Non-pigmented ciliary epithelial cell (primary cell): ENCODE measurements at regions not wholly inside any gene's neighbourhood (a gene's known extent, or its start where the extent isn't known, plus 50 kb on each side); places are given as distances from the start of the nearest gene placed in this dataset.
"Not testable (repeated sequence)": the region's sequence is repeated elsewhere in the genome, so short reads cannot be mapped to it uniquely, and the experiment has no call there.

Source experiments
- DNase-seq: peaks from one replicate; pipeline ENCODE4 v3.0.0-alpha.2; 2010; ENCODE audit warnings: low read depth

DNA sequence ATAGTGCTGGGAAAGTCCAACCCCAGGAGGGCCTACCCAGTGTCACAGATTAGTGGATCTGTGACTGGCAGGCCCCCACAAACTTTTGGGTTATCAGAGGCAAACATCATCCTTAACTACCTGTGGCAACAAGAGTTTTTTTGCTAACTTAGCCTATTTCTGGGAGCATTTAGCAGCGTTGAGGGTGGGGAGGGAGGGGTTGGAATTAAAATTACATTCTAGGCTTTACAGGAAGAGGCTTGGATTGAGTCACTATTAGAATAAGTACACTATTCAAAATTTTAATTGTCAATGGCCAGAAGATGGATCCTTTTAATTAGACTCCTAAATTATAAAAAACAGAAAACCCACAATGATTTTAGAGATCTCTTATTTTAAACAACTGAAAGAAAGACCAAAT, 267.9 kb upstream of the NPSR1 start:
- no peak for DNase-seq

DNA sequence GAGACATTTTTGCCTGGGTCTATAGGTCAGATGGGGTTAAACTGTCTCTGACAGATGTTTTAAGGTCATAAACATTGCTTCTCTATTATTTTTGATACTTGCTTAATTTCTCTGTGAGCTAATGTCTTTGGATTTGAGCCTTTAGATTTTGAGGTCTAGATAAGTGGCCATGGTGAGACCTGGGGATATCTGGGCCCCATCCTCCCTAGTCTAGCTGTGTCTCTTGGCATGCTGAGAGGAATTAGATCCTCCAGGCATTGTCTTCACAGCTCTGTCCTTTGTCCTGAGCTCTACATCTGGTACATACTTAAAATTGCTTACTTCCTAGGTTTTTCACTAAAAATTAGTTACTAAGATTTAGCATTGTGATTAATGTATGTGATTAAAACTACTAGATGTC, 265.0 kb upstream of the NPSR1 start:
- DNase-seq = no peak

DNA sequence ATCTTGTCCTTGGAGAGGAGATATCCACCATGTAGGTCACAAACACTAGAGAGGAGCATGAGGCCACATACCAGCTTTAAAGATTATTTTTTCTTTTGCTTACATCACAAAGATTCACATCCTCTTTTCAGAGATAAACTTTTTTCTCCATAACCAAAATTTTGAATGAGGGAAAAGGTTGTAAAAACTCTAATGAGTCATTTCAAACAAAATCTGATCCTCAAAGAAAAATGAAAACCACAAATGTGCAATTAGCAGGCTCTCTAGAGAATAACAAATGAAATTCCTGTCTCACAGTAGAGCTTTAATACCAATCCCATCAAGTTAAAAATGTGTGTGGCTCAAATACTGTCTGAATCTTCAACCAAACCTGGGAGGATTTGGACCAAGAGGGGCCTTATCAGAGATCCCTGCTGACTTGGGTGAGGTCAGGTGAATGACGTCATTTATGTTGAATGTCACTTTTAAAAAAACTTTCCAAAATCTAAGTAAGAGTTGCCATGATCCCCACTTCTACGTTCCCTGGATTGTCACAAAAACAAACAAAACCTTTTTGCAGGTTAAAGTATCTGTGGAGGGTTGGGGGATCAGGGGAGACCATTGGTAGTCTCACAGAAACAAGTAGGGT, 261.5 kb upstream of the NPSR1 start:
- no peak for DNase-seq

DNA sequence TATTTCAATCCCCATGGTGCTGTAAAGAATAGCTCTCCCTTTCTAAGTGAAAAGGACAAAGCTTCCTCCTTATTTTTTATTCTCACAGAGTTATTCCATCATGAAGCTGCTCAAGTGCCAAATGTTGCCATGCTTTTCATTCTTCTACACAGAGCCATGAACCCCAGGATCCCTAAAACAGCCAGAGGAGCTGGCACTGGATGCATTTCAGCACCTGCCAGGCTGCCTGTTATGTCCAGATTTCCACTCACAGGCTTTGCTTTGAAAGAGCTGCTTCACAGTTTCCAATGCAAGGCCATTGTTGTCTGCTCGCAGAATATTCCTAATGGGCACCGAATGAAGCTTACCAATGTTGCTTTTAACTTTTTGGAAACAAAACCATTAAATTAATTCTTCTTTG, 256.2 kb upstream of the NPSR1 start:
- no peak for DNase-seq

DNA sequence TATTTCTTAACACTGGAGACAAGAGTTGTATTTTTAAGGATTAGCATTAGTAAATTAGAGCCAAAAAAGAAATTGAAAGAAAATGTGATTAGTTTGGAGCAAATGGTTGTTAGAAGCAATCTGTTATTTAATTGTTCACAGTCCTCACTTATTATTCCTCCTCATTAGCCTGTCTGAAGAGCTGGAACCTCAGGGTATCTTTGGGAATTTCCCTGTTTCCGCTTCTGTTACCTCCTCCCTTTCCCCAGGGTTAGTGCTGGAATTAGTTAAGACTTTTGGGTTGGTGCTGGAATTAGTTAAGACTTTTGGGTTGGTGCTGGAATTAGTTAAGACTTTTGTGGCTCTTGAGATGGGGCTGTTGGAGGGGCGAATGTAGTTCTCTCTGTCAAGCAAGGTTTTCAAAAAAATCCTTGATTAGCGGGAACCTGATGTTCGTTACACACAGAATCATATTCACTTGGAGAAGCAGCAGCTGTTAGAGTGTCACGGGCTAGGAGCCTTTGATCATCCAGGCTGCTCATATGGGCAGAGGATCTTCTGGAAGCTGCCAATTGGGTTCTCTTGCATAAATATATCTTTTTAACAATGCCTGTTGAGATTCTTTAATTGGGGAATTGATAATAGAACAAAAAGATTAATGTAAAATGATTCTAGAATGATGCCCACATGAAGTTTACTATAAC, 251.0 kb upstream of the NPSR1 start:
- no peak for DNase-seq

DNA sequence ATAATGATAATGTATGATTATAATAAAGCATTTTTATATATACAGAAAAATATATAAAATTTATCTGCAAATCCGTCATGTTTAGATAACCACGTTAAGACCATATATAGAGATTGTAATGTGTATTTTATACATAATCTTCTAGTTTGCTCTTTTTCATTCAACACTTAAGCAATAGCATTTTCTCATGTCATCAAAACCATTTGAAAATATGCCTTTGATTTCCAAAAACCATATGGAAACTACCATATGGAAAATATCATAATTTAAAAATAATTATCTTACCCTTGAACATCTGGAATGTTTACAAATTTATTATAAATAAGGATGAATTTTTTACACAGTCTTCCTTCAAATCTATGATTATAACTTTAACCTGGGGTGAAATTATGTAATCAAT, 250.4 kb upstream of the NPSR1 start:
- no peak for DNase-seq

DNA sequence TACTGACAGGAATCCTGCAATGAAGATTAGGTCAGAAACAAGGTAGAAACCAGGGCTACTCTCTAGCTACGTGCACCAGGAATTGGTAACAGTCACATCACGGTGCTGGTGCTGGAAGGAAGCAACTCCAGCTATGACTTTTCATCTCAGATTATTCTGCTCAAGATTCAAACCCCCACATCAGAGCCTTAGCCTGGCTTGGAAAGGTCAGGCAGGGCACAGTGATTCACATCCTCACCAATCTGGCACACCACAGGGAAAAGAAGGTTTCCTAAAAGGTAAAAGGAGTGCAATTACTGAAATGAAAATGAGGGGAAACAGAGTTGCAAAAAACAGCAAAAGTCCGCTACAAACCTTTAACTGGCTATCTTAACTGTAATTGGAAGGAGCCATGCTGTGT, 240.2 kb upstream of the NPSR1 start:
- DNase-seq = no peak

DNA sequence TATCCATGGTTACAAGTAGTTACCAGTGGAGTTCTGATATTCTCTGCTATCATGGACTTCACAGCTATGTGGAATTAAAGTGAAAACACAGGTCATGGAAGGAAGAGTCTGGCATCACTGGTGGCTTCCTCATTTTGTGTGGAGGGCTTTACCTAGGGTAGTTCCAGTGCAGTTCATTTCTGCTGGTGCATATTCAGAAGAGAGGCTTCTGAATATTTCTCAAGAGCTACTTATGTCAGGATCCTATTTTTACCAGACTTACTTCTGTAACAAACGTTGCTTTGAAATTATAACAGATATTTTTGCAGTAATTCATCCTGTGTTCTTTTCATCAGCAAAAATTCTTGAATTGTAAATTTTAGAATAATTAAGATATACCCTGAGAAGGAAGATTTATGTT, 236.5 kb upstream of the NPSR1 start:
- DNase-seq = no peak

DNA sequence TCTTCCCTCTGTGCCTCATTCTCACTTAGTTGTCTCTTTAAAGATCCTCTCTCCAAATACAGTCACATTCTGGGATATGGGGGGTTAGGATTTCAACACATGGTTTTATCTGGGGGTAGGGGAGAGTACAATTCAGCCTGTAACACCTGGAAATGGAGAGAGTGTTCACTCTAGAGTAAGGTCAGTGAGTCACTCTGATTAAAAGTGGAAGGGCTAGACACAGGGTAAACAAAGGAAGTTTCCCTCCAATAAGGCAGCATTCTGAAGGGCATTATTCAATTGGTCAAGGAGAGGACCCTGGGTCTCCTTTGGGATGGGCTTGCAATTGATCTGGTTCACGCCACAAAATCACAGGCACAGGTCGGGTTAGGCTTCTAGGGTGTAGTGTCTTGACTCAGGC, 232.8 kb upstream of the NPSR1 start:
- no peak for DNase-seq

DNA sequence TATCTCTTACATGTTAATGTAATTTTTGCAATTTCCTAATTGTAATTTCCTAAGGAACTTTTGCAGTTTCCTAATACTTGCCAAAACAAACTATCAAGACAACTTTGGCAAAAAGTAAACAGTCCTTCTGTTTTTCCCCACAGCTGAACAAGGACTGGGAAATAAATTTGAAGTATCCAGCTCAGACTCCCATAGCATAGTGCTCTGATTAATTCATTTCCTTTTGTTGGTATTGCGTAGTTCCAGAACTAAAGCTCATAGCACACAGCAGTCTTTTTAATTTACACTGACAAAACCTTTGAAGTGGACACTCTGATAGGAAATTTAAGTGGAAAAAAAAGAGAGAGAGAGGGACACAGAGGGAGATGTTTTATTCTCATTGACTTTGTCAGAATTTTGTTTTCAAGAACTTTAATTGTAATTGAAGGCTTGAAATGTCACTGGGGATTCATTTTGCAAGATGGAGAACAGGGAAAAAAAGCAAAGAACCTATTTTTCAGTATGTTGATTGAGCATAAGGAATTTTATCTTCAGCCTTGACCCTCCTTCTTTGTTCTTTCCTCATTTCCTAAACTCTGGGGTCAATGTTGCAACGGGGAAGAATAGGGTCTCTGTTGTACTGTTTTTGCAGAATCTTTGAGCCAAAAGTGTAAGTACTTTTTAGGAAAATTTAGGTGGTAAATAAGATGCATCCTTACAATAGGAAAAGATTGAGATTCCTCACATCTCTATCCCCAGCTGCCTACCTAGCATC, 232.2 kb upstream of the NPSR1 start:
- no peak for DNase-seq

DNA sequence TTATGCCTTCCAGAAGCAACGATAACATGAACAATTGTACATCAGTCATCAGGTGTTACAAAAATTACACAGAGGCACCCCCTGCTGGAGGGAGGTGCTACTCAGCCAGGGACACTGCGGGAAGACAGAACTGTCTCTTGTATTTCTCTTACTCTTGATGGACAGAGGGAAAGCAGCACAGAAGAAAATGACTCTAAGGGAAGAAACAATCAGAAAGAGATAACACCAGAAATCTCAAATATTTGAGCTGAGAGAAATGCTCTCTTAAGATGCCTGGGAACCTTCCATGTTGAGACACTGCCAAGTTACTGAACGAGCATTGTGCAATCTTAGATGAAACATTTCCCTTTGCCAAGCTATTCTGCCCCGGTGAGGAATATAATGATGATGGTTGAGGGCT, 227.6 kb upstream of the NPSR1 start:
- peak; percentile 2 for DNase-seq

DNA sequence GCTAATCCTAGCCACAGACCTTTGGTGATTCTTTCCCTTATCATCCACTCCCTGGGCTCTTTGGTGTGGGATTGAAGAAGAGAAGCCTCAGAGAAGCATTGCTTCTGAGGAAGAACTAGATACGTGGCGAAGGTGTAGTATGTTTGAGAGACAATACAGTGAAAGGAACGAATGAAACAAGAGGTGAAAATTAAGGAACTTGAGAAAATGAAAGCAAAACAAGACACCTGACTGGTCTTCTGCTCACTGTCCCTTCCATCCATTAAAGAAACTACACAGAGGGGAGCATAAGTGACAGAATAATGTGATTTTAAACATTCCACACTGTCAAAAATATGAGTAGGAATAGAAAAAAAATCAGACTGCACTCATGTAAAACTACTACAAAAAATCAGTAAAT, 219.6 kb upstream of the NPSR1 start:
- no peak for DNase-seq

DNA sequence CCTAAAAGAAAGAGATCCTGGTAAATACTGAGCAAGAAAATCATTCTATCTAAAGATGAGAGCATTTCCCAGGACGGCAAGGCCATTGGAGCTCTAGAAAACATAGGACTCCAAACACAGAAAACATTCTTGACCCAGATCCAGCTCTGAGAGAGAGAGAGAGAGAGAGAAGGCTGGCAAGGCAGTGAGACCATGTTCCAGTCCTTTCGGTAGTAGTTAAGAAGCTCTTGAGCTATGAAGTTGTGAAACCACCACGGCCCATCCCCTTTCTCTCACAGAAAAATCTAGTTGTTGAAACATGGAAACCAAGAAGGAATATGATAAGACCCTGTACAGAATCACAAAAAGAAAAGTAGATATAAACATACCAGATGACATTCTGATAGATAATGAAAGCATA, 212.4 kb upstream of the NPSR1 start:
- no peak for DNase-seq

DNA sequence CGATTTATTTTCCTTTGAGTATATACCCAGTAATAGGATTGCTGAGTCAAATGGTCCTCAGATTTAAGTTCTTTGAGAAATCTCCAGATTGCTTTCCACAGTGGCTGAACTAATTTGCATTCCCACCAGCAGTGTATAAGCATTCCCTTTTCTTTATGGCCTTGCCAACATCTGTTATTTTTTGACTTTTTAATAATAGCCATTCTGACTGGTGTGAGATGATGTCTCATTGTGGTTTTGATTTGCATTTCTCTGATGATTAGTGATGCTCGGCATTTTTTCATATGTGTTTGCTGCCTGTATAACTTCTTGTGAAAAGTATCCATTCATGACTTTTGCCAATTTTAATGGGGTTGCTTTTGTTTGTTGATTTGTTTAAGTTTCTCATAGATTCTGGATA, 209.5 kb upstream of the NPSR1 start:
- DNase-seq = not testable (repeated sequence)

DNA sequence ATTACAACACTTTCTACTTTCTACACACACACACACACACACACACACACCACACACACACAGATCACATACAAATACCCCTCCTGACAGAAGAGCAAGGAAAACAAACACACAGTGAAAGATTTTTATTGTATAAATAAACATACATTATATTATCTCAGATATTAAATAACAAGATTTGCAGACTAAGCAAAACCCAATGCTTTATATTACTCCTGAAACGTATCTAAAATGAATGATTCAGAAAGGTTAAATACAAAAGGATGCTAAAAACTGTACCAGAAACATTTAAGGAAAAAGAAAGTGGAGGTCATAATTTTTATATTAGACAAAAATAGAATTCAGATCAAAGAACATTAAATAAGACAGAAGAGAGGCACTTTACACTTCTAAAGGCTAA, 208.3 kb upstream of the NPSR1 start:
- no peak for DNase-seq

DNA sequence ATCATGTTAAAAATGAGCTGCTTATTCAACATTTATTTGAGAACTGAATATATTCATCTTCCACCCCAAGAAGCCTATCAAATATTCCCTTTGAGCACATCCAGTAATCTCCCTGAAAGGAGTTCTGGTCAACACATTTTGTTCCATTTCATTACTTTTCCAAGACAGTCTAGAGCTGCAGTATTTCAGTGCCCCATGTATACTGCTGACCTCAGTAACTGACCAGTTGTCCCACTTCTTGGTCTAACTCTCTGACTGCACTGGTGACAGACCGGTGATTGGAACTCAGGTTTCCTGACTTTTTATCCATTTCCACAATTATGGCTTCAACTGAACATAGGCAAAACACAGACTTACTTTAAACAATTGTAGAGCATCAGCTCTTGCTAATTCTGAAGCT, 206.8 kb upstream of the NPSR1 start:
- no peak for DNase-seq

DNA sequence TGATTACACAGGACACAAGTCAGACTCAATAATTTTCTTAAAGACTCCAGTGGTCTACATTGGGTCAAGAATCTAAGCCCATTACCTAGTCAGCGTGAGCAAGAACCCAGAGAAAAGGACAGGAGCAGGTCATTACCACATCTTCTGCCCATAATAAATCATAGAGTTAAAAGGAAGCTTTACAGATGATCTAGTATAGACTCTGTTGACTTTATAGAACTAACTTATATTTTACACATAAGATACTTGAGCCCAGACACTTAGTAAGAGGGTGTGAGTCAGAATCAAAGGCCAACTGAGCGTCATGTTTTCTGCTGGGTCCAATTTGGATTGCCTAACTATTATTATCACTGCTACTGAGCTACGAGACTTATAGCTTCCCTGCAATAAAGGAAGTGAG, 206.1 kb upstream of the NPSR1 start:
- DNase-seq = no peak

DNA sequence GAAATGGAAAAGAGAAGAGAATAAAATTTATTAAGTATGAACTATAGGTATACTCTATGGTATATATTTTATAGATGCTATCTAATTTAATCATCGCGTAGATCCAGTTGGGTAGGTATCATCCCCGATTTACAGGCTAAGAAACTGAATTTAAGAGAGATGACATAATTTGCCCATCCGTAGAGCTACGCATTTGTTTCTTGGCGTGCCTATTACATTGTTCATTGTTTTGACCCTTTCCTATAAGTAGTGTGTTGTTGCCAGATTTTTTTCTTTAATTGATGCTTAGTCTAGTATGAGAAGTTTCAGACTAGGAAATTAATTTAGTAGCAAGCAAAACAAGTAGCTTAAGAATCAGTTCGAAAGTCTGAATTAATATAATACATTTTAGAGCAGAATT, 205.7 kb upstream of the NPSR1 start:
- DNase-seq = no peak

DNA sequence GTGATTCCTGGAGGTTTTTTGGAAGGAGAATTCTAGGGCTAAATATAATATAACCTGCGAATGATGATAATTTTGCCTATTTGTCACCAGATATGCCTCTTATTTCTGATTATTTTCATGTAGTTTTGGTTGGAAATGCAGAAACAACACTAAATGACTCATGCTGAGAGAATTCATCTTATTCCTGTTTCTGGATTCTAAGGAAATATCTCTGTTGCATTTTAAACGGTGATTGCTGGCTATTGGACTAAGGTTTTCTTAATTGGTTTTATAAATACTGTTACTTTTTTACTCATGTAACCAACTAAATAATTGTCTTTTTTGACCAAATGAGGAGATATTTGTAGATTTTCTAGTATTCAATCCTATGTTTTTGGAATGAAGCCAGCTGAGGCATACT, 204.9 kb upstream of the NPSR1 start:
- DNase-seq = no peak

DNA sequence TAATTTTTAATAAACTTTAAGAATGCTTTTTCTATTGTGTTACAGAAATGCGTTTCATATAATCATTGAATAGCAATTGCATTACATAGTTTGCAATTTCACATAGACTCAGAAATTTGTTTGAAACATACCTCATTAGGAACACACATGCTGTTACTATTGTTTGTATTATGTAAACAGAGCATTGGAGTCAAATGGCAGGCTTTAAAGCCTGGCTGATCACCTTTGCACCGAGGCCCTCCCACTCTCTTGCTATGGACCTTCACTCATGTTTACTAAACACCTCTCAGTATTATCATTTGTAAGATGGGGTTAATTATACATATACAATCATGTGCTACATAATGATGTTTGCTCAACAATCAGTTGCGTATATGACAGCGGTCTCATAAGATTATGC, 203.6 kb upstream of the NPSR1 start:
- DNase-seq = no peak

DNA sequence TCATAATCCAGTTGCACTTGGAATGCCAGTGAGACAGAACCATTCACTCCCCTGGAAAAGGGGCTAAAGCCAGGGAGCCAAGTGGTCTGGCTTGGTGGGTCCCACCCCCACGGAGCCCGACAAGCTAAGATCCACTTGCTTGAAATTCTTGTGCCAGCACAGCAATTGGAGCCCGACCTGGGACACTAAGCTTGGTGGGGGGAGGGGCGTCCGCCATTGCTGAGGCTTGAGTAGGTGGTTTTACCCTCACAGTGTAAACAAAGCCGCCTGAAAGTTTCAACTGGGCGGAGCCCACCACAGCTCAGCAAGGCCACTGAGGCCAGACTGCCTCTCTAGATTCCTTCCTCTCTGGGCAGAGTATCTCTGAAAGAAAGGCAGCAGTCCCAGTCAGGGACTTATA, 200.7 kb upstream of the NPSR1 start:
- DNase-seq = no peak

DNA sequence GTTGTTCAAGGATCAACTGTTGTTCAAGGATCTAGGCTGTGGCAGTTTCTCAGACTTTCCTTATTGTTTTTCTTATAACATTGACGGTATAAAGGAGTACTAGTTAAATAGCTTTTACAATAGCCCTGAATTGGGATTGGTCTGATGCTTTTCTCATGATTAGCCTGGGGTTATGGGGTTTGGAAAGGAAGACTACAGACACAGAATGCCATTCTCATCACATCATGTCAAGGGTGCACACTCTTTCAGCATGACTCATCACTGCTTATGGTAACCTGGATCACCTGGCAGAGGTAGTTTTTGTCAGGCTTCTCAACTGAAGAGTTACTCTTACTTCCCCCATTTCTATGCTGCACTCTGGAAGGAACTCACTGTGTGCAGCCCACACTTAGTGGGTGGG, 194.2 kb upstream of the NPSR1 start:
- DNase-seq = no peak

DNA sequence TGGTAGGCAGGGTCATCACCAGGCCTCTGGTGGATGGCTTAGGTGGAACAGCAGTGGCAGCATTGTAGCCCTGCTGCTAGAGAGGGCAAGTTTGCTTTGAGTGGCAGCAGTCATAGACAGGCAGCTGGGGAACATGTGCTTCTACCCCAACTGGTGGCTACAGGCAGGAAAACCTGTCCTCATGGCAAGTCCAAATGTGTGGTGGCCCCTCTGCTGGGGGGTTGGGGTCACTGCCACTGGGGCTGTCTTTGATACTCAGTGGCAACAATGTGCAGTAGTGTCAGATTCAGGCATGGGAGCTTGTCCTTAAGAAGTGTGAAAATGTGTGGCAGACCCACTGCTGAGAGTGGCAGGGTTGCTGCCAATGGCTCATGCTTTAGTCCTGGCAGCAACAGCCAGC, 186.2 kb upstream of the NPSR1 start:
- DNase-seq = no peak

DNA sequence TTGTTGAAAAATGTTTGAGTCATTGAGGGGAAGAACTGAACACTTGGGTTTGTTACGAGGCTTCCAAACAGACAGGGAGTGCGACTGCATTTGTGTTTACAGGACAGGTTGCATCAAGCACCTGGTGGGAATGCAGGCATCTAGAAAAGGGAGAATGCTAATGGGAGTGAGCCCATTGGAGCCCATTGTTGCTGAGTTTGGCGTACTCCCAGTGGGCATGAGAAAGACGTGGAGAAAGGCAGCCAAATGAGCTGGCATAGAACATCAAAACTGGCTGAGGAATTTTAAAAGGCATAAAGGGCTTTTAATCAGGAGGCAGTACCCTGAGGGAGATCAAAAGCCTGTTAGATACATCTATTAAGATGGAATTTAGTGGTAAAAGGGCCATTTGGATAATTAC, 171.6 kb upstream of the NPSR1 start:
- no peak for DNase-seq
